AG04449 (cell line): ENCODE measurements at regions not wholly inside any gene's neighbourhood (a gene's known extent, or its start where the extent isn't known, plus 50 kb on each side); places are given as distances from the start of the nearest gene placed in this dataset.

ENCODE experiments used
- CTCF ChIA-PET: fragments of 350-600 bp; formaldehyde crosslinking; extraction: SDS; loops from one replicate; lab custom pipeline; 2021; ENCODE audit warnings: antibody characterized with exemption; lab: Yijun Ruan, JAX
- POLR2A ChIA-PET: fragments of 400-600, 350-600 bp; formaldehyde crosslinking; extraction: SDS; loops from one replicate; lab custom pipeline; 2020; ENCODE audit warnings: antibody characterized with exemption, inconsistent platforms; lab: Yijun Ruan, JAX
- DNase-seq: peaks from one replicate; pipeline ENCODE4 v3.0.0-alpha.2; 2010; ENCODE audit warnings: low read depth, low spot score
- H3K4me3 ChIP-seq: 2 replicates; pipeline ENCODE4 v1.5.1; 2011; ENCODE audit warnings: low read depth, mild to moderate bottlenecking, control low read depth, low read length
- CTCF ChIP-seq: IDR thresholded peaks from one replicate; pipeline ENCODE4 v1.5.1; 2011; ENCODE audit warnings: mild to moderate bottlenecking, moderate library complexity, low read length, control low read depth, inconsistent platforms; ENCODE audit not compliant: insufficient read depth; ENCODE audit errors: missing control alignments

DNA sequence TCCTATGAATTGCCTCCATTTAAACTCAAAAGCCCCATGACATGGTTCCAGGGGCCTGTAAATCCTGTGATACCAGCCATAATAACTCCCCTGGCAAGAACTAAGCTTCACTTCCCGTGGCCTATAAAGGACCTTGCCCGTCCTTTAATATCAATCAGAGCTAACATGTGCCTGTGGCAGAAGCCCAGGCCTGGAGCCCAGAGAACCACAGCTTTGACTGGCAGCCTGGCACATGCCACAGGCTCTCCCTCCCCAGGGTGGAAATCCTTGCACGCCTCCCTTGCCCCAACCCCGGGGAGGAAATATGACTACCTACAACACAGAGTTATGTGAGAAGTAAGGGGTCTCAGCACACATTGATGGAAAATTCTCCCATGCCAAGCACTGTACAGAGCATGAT, 287.4 kb downstream of the RAB28 start:
- DNase-seq: no peak
- POLR2A ChIA-PET: no interaction called here
- TF ChIP-seq CTCF: no peak
- CTCF ChIA-PET: no interaction called here
- H3K4me3 ChIP-seq: no peak overlapping the region

- CTCF ChIA-PET: no interaction called here
- TF ChIP-seq CTCF: no peak
- no peak overlapping the region for H3K4me3 ChIP-seq
- DNase-seq: no peak
- POLR2A ChIA-PET: no interaction called here
These were observed 290.5 kb downstream of the RAB28 start for GRCh38 chr4:13193662-13194061.

- ChIA-PET CTCF (no interaction called here), POLR2A (no interaction called here)
- DNase-seq: no peak
- no peak for TF ChIP-seq CTCF
- no peak overlapping the region for H3K4me3 ChIP-seq
These were observed 293.9 kb downstream of the RAB28 start for GRCh38 chr4:13190093-13190721.

DNA sequence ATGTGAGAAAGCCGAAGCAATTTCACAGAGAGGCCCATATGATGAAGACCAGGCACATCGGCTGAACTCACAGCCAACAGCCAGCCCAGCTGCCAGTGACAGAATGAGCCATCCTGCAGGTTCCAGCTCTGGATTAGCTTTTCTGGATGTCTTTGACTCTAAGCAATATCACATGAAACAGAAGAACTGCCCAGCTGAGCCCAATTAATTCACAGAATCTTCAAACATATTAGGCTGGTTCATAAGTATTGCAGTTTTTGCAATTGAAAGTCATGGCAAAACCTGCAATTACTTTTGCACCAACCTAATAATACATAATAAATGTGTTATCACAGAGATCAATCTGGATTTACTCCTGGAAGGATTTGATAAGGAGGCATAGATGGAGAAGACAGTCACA, 299.9 kb downstream of the RAB28 start:
- no peak for DNase-seq
- TF ChIP-seq CTCF: no peak
- ChIA-PET CTCF (no interaction called here), POLR2A (no interaction called here)
- H3K4me3 ChIP-seq: no peak overlapping the region

DNA sequence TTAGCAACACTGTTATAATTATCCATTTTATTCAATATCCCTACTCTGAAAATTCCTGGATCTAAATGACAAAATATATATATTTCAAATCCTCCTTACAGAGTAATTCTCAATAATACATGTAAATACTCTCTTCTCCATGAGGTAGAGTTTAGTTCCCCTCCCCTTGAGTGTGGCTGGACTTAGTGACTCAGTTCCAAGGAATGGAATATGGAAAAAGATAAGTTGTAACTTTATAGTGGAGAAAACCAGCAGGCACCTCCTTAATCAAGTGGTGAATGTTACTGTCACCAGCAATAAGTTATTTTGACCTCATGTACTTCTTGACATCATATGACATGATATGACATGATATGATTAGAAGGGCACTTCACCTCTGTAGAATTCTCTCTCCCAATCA, 302.0 kb downstream of the RAB28 start:
- ChIA-PET CTCF (no interaction called here), POLR2A (no interaction called here)
- no peak overlapping the region for H3K4me3 ChIP-seq
- no peak for TF ChIP-seq CTCF
- no peak for DNase-seq

DNA sequence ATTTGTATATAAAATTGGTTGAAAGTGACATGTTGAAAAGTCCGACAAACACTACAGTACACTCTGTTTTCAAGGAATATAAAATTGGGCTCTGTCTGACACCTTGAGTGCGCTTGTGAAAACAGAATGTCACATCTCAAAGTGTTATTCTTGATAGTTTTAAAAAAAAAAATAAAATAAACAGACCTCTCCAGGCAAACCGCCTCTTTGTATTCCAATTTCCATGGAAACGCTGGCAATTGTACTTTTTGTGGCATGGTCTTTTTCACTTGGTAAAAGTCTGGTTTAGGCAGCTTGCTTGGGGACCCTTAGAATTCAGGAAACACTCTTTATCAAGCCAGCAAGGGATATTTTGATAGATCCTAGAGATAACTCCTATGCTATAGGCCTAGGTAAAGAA, 302.5 kb downstream of the RAB28 start:
- DNase-seq: no peak
- POLR2A ChIA-PET: no interaction called here
- no peak for TF ChIP-seq CTCF
- H3K4me3 ChIP-seq: no peak overlapping the region
- CTCF ChIA-PET: no interaction called here
